ENCODE measurements at regions not wholly inside any gene's neighbourhood (a gene's known extent, or its start where the extent isn't known, plus 50 kb on each side); places are given as distances from the start of the nearest gene placed in this dataset.

DNA sequence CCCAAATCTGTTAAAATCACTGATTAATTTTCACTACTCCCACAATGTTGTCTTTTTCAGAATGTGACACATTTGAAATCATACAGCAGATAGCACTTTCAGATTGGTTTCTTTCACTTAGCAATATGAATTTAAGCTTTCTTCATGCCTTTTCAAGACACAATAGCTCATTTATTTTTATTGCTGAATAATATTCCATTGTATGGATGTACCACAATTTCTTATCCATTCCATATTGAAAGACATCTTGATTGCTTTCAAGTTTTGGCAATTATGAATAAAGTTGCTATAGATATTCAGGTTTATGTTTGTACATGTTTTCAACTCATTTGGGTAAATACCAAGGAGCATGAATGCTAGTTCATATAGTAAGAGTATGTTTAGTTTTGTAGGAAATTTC is 2635.6 kb upstream of the PCDH20 start:
- no peak for DNase-seq (ENCODE audit: low spot score)

- no peak for DNase-seq (ENCODE audit: low spot score)
Observed at GRCh38 chr13:64041296-64041695, 2625.6 kb upstream of the PCDH20 start.

DNA sequence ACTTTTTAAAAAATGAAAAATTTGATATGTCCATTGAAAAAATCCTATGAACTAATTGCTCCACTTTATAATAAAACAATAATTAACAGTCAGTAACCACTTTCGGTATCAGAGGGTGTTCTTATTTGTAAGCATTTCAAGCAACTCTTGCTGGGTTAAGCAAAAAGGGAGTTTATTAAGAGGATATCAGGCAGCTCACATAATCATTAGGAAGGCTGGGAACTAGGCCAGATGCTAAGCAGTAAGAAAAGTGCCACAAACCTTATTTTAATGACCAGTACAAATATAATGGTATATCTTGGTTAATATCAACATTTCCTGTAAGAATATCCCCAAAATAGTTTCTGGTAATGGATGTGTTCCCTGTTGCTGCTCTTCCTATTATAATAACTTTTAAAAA is 2618.3 kb upstream of the PCDH20 start:
- no peak for DNase-seq (ENCODE audit: low spot score)

DNA sequence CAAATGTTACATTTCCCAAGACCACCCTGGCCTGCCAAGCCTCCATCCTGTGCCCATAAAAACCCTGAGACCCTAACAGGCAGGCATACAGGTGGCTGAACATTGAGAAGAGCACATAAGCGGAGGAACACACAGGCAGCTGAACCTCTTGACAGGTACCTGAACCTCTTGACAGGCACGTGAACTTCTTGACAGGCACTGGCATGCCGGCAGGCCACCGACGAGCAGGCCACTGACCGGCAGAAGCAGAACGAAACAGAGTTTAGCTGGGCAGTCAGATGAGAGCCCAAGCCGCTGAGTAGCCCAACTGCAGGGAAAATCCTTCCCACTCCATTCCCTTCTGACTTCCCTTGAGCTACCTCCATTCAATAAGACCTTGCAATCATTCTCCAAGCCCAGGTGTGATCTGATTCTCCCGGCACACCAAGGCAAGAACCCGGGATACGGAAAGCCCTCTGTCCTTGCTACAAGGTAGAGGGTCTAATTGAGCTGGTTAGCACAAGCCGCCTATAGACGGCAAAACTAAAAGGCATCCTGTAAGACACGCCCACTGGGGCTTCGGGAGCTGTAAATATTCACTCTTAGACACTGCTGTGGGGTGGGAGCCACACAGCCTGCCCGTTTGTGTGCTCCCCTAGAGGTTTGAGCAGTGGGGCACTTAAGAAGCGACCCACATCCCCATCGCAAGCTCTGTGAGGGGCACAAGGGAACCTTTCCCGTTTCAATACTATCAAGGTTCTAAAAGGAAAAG is 2613.9 kb upstream of the PCDH20 start:
- no peak for DNase-seq (ENCODE audit: low spot score)

DNA sequence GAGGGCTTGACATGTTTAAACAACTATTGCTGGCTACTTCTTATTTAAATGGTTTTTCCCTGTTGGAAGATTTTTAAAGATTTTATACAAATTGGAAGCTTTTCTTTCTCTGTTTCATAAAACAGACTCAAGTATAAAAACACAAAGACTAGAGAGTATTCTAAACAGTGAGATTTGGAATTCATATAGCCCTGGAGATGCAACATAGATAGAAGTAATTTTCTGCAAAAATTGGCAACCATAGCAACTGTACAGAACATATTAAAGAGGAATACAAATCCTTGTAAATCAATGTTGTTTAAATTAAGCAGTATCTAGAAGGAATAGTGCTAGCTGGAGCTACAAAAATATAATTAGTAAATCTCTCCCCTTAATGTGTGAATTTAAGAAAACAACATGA is 2612.9 kb upstream of the PCDH20 start:
- no peak for DNase-seq (ENCODE audit: low spot score)

DNA sequence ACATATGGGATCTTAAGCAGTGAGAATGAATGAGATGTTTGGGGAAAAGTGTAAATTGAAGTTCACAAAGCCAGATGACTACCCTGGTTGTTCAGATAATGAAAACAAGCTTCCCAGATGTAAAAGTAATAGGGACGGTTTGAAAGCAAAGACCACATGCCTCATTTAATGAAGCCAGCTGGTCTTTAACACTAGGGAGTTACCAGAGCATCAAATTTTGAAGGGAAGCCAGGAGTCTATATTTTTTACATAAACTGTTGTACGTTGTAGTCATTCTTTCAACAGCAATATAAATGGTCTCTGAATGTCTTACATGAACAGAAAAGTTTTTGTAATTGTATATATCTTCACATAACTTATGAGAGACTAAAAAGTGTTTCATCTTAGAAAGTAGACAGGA is 2604.5 kb upstream of the PCDH20 start:
- no peak for DNase-seq (ENCODE audit: low spot score)

- DNase-seq (ENCODE audit: low spot score), result no peak
Observed at GRCh38 chr13:64007339-64007738, 2591.7 kb upstream of the PCDH20 start.

DNA sequence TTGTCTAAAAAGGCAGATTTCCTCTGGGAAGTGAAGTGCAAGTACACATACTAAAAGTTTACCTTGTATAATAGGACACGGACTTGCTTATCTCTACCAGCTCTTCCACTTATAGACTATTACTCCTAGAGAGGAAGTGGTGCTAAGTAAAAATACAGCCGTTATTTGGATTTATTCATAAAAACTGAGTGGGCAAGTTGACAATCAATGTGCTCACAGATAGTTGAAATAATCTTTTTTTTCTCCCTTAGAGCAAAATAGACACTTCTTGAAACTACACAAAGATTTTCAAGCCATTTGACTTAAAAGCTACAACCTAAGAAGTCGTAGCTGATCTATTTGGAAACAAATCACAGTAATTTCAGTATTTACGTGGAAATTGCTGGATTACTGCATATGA is 2584.7 kb upstream of the PCDH20 start:
- no peak for DNase-seq (ENCODE audit: low spot score)

DNA sequence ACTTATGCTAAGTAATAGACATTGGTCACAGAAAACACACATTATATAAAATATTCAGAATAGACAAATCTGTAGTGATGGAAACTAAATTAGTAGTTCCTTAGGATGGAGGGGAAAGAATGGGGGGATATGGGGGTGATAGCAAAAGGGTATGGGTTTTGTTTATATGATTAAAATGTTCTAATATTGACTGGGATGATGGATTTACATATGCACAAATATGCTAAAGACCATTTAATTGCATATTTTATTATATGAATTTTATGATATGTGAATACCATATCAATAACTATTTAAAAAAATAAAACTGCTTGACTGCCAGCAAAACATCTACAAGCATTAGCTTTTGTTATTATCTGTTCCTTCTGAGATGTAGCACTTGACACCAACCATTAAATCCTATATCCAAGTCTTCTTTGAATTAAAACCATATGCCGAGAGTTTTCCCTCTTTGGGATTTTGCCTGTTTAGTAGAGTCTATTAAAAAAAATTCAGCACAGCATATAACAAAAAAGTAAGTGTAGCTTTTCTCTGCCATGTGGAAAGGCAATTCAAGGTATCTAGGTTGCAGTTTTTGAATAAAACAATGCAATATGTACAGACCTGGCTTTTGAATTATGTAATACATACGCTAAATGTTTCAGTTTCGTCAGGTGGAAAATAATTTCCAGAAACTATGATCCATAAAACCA is 2584.1 kb upstream of the PCDH20 start:
- no peak for DNase-seq (ENCODE audit: low spot score)

GRCh38 chr13:63983366-63983765 is 2567.7 kb upstream of the PCDH20 start:
- no peak for DNase-seq (ENCODE audit: low spot score)

GRCh38 chr13:63979951-63980350 is 2564.3 kb upstream of the PCDH20 start:
- no peak for DNase-seq (ENCODE audit: low spot score)

DNA sequence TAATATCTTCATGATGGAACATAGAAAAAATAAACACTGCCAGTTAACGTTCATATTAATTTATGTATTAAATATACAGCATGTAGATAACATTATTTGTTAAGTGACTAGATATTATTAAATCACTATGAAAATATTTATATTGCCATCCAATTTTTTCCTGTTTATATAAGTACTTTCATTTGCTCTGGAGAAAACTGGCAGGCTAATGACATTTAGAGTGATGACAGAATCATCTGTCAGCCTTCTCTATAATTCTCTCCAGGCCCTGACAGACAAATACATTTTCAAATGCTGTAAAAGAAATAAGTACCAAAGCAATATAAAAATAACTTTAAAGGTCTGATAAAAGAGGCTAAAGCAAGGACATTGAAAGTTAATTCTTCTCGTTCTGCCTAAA is 2556.7 kb upstream of the PCDH20 start:
- DNase-seq (ENCODE audit: low spot score), result no peak

GRCh38 chr13:63954683-63955082 is 2539.0 kb upstream of the PCDH20 start:
- DNase-seq (ENCODE audit: low spot score), result no peak

DNA sequence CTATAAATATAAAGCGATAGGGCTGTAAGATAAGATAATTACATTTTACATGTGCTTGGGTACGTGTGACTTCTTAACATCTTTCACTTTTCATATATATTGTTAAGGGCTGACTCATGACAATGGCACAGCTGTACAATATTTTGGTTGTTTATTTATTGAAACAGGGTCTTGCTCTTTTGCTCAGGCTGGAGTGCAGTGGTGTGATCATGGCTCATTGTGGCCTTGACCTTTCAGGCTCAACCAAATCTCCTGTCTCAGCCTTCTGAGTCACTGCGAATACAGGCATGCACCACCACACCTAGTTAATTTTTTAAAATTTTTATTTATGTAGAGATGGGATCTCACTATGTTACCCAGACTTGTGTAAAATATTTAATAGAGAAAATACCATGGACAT is 2532.4 kb upstream of the PCDH20 start:
- no peak for DNase-seq (ENCODE audit: low spot score)

- no peak for DNase-seq (ENCODE audit: low spot score)
Observed at GRCh38 chr13:63944911-63945310, 2529.3 kb upstream of the PCDH20 start.

GRCh38 chr13:63942372-63942771 is 2526.7 kb upstream of the PCDH20 start:
- DNase-seq (ENCODE audit: low spot score), result no peak

- DNase-seq (ENCODE audit: low spot score), result no peak
Observed at GRCh38 chr13:63938851-63939250, 2523.2 kb upstream of the PCDH20 start.

- no peak for DNase-seq (ENCODE audit: low spot score)
Observed at GRCh38 chr13:63910511-63910910, 2494.9 kb upstream of the PCDH20 start.

- DNase-seq (ENCODE audit: low spot score), result no peak
Observed at GRCh38 chr13:63909726-63910375, 2494.2 kb upstream of the PCDH20 start.

DNA sequence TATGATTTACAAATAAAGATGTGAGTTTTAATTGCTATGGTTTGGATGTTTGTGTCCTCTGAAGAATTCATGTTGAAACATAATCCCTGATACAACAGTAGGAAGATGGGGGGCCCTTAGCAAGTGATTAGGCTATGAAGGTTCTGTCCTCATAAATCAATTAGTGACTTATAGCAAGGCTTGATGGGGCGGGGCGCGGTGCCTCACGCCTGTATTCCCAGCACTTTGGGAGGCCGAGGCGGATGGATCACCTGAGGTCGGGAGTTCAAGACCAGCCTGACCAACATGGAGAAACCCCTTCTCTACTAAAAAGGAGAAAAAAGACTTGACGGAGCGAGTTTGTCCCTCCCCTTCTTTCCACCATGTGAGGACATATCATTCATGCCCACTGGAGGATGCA is 2486.5 kb upstream of the PCDH20 start:
- no peak for DNase-seq (ENCODE audit: low spot score)

DNA sequence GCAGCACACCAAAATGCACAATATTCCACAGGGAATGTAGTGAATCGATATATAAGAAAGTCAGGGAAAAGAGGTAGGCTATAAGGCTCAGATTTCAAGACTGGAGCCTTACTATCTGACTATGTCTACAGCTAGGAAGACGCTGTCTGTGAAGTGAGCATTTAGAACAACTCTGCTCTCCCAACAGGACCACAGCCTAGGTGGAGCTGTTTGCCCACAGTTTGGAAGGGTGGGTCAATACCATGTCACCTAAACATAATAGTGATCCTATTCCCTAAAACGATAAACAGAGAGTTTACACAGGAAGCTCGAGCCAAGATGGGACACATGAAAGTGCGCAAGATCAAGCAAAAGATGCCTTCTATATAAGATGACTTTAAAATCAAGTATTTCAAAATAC is 2486.0 kb upstream of the PCDH20 start:
- DNase-seq (ENCODE audit: low spot score), result no peak

DNA sequence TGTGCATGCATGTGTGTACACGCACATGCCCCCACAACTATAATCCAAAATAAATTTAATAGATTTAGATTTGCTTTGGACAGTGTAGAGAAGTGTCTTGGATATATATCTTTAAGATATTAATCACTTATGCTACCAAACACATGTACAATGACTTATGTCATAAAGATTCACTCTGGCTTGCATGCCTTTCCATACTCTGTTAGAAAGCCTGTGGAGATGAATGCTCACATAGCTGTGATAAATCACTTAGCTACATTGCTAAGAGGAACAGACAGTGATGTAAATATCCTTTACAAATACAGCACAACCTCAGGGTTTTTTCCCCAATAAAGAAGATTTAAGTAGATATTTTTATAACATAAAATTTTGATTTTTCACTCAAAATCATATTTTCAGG is 2484.8 kb upstream of the PCDH20 start:
- no peak for DNase-seq (ENCODE audit: low spot score)

DNA sequence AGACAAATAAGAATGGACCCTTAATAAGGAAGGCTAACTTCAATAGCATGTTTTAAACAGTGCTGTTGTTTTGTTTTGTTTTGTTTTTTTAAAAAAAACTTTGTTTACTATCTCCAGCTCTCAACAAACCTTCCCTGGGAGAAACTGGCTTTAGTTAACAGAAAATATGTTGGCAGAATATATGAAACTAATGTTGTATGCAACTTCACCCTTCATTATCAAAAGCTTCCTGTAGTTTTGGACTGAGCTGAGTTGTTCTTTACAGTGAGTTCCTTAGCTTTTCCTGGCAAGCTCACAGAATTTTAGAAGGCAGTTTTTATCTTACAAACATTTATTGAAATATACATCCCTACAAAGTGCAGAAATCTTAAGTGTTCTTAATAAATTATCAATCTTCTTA is 2480.7 kb upstream of the PCDH20 start:
- DNase-seq (ENCODE audit: low spot score), result no peak

Data from mesenteric fat pad (tissue), 1 donor.